ENCODE measurements at regions not wholly inside any gene's neighbourhood (a gene's known extent, or its start where the extent isn't known, plus 50 kb on each side); places are given as distances from the start of the nearest gene placed in this dataset.

- ChIA-PET POLR2A (no interaction called here), CTCF (ENCODE audit: low intra/inter-chr PET ratio) (no interaction called here)
- 70% methylated on average over 2 of the region's 2 CpGs for WGBS (ENCODE audit: insufficient coverage, low coverage, missing lambda C conversion rate)
- Histone ChIP-seq H3K4me1 (replicated peaks in 1 of 2; ENCODE audit: control insufficient read depth in 2 of 2, insufficient read depth in 2 of 2, low read length in 2 of 2) (peaks cover 5 to 19% of the 10 kb centered on the region in 2 experiments; a peak in 2 of 5 replicates), H3K9me1 (ENCODE audit: control insufficient read depth, insufficient read depth, low read length) (no peaks in the 10 kb centered on the region), H3K4me2 (ENCODE audit: insufficient read depth, low read length) (no peak overlapping the region), H3K4me3 (no peak overlapping the region), H3K27me3 (ENCODE audit: control insufficient read depth in 2 of 2, insufficient read depth in 2 of 2, low read length in 2 of 2) (no peaks in the 10 kb centered on the region), H4K20me1 (replicated peaks; ENCODE audit: control insufficient read depth, insufficient read depth, low read length) (no peaks in the 10 kb centered on the region), H2AFZ (ENCODE audit: low read depth, low read length) (no peak overlapping the region), H3K9me3 (replicated peaks; ENCODE audit: control insufficient read depth, insufficient read depth, low read depth, low read length) (0 out of 2 replicates have a peak, but pooled peaks cover 2% of the 10 kb centered on the region), H3K27ac (ENCODE audit: extremely low read depth, low read depth, low read length) (no peak overlapping the region), H3K9ac (ENCODE audit: insufficient read depth in 1 of 2, low read depth in 2 of 2, low read length in 2 of 2) (no peak overlapping the region), H3K36me3 (ENCODE audit: control insufficient read depth, insufficient read depth, low read length) (no peaks in the 10 kb centered on the region), H3K79me2 (ENCODE audit: control insufficient read depth, insufficient read depth, low read length) (no peaks in the 10 kb centered on the region)
- DNase-seq (ENCODE audit: extremely low read depth in 1 of 4, low spot score in 3 of 4) (no peak), FAIRE-seq (no peak), ATAC-seq (no peak)
- no peak for TF ChIP-seq ZBTB9 (CRISPR knock-in tag; IDR thresholded peaks at IDR 0.05)
- TF ChIP-seq HNRNPL (IDR thresholded peaks at IDR 0.05; ENCODE audit: low read depth, low read length) = no peak
- peak; percentile 17 for TF ChIP-seq RBM25 (IDR thresholded peaks at IDR 0.05; ENCODE audit: low read depth, low read length, severe bottlenecking)
- no peak for TF ChIP-seq ZNF707 (CRISPR knock-in tag; conservative IDR thresholded peaks at IDR 0.05)
- TF ChIP-seq PCBP2 (IDR thresholded peaks at IDR 0.05; ENCODE audit: low read depth, low read length, poor library complexity, severe bottlenecking) = no peak
- peak; percentile 50 for TF ChIP-seq ZNF146 (CRISPR knock-in tag; IDR thresholded peaks at IDR 0.05; ENCODE audit: unreplicated experiment)
- TF ChIP-seq, protein P1, sequence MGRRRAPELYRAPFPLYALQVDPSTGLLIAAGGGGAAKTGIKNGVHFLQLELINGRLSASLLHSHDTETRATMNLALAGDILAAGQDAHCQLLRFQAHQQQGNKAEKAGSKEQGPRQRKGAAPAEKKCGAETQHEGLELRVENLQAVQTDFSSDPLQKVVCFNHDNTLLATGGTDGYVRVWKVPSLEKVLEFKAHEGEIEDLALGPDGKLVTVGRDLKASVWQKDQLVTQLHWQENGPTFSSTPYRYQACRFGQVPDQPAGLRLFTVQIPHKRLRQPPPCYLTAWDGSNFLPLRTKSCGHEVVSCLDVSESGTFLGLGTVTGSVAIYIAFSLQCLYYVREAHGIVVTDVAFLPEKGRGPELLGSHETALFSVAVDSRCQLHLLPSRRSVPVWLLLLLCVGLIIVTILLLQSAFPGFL (CRISPR knock-in tag; IDR thresholded peaks at IDR 0.05) = no peak
- TF ChIP-seq SNIP1 (IDR thresholded peaks at IDR 0.05; ENCODE audit: low read depth) = no peak
- TF ChIP-seq, protein P2, sequence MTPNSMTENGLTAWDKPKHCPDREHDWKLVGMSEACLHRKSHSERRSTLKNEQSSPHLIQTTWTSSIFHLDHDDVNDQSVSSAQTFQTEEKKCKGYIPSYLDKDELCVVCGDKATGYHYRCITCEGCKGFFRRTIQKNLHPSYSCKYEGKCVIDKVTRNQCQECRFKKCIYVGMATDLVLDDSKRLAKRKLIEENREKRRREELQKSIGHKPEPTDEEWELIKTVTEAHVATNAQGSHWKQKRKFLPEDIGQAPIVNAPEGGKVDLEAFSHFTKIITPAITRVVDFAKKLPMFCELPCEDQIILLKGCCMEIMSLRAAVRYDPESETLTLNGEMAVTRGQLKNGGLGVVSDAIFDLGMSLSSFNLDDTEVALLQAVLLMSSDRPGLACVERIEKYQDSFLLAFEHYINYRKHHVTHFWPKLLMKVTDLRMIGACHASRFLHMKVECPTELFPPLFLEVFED (CRISPR knock-in tag; conservative IDR thresholded peaks at IDR 0.05) = no peak
- no peak for TF ChIP-seq CREB5 (CRISPR knock-in tag; IDR thresholded peaks at IDR 0.05)
- no peak for TF ChIP-seq POLR2G (IDR thresholded peaks at IDR 0.05; ENCODE audit: low read depth, low read length)
- TF ChIP-seq MTA2 (IDR thresholded peaks at IDR 0.05; ENCODE audit: low read depth) = no peak
- no peak for TF ChIP-seq POLR2B (IDR thresholded peaks at IDR 0.05; ENCODE audit: low read depth, partially characterized antibody)
- TF ChIP-seq ZNF41 (CRISPR knock-in tag; conservative IDR thresholded peaks at IDR 0.05) = no peak
- no peak for TF ChIP-seq ZNF444 (CRISPR knock-in tag; IDR thresholded peaks at IDR 0.05)
- no peak for TF ChIP-seq TAL1 (IDR thresholded peaks at IDR 0.05)
- BruUV-seq (replicated peaks) = no TSS peak
- intact Hi-C loops (cut with micrococcal nuclease) (loop anchor here (10.0 kb wide), 1 partner anchor 96 kb away; no protein-coding TSS in a partner anchor), in situ Hi-C loops (cut with MboI) (no loop called here)
These were observed 129.7 kb downstream of the QRSL1 start for GRCh38 chr6:106759112-106759511.

Measured in K562 (cell line).